GM20000 (cell line): ENCODE measurements at regions not wholly inside any gene's neighbourhood (a gene's known extent, or its start where the extent isn't known, plus 50 kb on each side); places are given as distances from the start of the nearest gene placed in this dataset.

Experiments
- DNase-seq: peaks from one replicate; pipeline ENCODE4 v3.0.0; 2012; ENCODE audit warnings: low spot score
- TF ChIP-seq, protein P1 (sequence below): IDR thresholded peaks from 2 replicates; pipeline ENCODE4 v1.5.1; 2012; ENCODE audit warnings: mild to moderate bottlenecking, control low read depth; ENCODE audit errors: extremely low read depth, missing control alignments

DNA sequence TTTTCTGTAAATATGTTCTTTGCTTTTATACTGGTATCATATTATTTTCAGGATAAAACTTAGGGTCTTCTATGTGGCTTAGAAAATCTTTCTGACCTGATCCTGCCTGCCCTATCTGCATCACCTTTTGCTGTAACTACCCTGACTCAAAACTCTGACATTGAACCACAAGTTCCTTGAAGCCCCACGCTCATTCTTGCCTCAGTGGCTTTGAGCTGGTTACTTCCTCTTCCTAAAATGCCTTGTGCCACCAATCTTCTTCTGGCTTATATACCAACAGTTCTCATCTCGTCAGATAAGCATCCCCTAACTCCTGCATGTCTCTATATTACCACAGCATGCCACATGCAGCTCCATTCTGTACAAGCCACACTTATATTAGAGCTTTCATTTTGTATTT is 84.5 kb upstream of the LRRC7 start:
- DNase-seq, result no peak
- TF ChIP-seq, protein P1, sequence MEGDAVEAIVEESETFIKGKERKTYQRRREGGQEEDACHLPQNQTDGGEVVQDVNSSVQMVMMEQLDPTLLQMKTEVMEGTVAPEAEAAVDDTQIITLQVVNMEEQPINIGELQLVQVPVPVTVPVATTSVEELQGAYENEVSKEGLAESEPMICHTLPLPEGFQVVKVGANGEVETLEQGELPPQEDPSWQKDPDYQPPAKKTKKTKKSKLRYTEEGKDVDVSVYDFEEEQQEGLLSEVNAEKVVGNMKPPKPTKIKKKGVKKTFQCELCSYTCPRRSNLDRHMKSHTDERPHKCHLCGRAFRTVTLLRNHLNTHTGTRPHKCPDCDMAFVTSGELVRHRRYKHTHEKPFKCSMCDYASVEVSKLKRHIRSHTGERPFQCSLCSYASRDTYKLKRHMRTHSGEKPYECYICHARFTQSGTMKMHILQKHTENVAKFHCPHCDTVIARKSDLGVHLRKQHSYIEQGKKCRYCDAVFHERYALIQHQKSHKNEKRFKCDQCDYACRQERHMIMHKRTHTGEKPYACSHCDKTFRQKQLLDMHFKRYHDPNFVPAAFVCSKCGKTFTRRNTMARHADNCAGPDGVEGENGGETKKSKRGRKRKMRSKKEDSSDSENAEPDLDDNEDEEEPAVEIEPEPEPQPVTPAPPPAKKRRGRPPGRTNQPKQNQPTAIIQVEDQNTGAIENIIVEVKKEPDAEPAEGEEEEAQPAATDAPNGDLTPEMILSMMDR, result no peak

DNA sequence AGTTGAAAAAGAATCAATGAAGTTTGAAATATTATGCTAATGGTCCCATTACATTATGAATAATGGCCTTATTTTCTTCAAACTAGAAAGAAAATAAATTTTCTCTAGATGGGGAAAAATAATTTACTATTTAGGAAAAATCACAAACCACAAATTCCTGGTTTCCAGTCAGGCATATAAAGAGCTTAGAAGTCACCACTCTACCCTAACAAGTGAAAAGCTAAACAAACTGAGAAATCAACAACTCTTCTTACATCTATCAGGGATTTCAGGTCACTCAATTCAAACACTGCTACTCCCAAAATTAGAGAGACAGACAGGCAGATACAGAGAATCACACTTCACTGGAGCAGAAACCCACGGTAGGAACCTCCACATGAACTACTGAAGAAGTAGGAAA is 82.1 kb upstream of the LRRC7 start:
- TF ChIP-seq, protein P1, result no peak
- no peak for DNase-seq

DNA sequence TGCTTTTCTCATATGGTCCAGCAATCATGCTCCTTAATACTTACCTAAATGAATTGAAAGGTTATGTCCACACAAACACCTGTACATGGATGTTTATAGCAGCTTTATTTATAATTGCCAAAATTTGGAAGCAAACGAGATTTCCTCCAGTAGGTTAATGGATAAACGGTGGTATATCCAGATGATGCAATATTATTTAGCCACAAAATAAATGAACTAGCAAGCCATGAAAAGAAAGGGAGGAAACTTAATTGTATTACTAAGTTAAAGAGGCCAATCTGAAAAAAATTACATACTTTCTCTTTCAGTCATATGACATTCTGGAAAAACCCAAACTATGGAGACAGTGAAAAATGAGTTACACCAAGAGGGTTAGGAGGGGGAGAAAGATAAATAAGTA is 76.3 kb upstream of the LRRC7 start:
- TF ChIP-seq, protein P1, result no peak
- DNase-seq, result no peak

DNA sequence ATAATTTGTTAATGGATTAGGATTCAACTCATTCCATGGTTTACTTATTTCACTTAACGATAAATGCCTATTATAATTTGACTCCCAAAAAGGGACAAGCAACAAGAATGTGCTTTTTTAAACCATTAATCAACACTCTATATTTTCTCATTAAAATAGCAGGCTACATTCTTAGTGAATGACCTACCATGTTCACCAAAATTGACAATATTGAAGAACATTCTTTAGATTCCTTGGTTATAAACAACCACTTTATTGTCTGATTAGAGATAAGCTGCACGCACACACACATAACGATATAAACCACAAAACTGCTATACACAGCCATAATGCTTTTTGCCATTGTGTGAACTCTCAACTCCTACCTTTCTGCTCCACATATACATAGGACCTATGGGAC is 75.4 kb upstream of the LRRC7 start:
- TF ChIP-seq, protein P1, result no peak
- no peak for DNase-seq

DNA sequence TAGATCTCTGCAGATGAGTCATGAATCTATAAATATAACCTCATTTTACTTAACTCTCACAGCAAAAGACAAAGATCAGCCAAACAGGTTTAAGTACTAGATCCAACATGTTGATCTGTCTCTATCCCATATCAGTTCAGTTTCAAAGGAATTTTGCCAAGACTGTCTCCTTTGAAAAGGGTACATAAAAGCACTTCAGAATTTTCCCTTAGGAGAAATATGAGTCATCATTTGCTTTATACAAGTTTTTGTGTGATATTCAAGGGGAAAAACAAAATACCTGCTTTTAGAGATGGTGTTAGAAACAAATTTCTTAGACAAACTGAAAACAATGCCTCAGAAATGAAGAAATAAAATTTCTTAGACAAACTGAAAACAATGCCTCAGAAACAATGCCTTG is 73.5 kb upstream of the LRRC7 start:
- TF ChIP-seq, protein P1, result no peak
- no peak for DNase-seq

DNA sequence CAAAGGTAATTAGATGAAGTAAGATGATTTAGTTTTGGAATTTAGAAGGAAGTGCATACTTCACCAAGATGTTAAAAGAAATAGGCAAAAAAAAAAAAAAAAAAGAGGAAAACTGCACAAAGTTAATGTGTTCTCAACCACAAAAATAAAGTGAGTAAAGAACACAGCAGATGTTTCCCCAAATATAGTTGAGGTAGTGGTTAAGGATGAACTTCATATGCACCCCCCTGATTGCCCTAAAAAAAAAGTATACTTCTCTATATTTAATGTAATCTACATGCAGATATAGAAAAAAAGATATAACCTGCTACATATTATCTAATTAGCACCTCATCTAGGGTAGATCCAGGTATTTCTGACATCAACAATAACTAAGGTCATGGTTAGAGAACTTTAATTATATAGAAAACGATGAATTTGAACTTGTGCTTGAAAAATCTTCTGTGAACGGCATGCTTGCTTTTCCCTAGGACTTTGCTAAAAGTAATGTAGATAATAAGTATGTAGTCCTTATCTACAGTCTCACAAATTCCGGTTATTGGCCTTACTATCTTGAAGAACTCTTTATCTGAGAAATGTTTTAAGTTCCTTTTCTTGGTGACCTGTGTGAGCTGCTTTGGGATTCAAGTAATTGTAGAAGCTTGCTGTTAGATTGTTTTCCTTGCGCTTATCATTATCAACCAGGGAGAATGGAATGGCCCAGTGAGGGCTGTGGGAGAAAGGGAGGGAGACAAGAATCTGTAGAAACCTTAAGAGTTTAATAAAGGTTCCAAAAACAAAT is 70.1 kb upstream of the LRRC7 start:
- DNase-seq, result no peak
- TF ChIP-seq, protein P1, result no peak

DNA sequence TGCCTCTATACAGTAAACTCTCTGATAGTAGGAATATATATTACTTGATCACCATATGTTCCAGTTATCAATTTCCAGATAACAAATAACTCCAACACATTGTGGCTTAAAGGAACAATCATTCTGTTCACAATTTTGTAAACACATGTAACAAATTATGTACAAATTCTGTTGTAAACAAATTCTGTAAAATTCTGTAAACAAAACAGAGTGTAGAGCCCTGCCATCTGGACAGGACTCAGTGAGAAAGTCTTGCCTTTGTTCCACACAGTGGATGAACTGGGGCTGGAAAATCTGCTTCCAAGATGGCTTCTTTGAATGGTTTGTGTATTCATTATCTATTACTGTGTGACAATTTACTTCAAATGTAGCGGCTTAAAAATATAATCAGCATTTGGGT is 69.0 kb upstream of the LRRC7 start:
- DNase-seq, result no peak
- TF ChIP-seq, protein P1, result no peak
